GM21529 (cell line): ENCODE measurements at regions not wholly inside any gene's neighbourhood (a gene's known extent, or its start where the extent isn't known, plus 50 kb on each side); places are given as distances from the start of the nearest gene placed in this dataset.

Experiments
- ATAC-seq: cut with Tn5 transposase; IDR thresholded peaks from one replicate; pipeline ENCODE4 v1.9.1; 2021; ENCODE audit not compliant: unreplicated experiment

DNA sequence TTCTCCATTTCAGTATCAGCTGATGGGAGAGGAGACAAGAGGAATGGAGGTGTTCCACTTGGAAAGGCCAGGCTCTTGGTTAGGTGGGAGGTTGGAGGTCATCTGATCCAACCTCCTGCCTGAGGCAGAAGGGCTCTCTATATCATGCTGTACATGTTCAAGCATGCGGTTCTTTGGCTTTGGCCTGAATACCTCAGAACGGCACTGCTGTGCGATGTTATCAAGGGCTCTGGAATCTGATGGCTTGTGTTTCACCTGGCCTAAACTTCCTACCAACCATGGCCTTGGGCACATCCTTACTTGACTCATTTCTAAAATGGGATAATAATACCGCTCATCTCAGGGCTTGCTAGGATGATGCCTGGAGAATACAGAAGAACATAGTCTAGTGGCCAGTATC, 90.1 kb upstream of the FAM169A start:
- no peak for ATAC-seq

DNA sequence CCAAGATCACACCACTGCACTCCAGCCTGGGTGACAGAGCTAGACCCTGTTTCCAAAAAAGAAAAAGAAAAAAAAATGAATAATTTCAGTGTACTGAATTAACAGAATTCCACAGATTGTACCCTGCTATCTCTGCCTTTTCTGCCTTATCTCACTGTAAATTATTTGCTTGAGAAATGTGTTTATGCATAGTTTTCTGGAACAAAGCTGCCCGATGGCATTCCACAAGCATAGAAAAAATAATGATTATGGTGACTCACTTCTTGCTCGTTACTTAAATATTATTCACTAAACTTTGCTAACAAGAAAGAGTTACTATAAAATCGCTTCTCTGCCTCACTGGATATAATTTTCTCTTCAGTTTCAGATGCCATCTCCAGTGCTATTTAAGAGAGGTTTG, 88.7 kb upstream of the FAM169A start:
- no peak for ATAC-seq

DNA sequence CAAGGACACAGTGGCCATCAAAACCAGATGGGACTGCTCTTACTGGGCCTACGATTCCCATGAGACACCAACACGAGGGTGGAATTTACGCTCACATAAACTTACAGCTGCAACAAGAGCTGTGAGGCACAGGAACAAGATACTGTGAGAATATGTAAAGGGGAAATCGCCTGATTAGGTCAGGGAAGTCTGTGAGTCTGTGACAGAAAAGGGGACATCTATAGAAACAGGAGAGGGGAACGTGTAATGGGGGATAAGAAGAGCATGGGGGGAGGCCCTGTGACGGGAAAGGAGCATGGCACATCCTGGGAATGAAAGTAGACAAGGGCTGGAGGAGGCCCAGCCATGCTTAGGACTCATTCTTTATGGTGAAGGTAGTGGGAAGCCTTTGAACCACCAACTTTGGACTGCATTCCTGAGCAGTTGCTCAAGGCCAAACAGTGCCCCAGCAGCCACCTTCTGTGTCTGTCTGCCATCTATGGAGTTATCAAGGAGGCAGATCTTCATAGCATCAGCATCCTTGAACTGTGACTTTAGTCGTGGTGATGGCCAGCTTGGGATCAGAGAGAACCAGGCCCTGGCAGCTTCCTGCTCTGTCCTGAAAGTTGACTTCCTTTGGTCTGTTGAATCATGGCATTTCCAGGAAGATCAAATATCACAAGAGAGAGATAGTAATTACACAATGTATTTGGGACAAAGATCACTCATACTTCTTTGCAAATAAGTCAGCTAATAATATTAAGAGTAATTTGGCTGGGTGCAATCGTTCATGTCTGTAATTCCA, 87.9 kb upstream of the FAM169A start:
- ATAC-seq, result no peak

DNA sequence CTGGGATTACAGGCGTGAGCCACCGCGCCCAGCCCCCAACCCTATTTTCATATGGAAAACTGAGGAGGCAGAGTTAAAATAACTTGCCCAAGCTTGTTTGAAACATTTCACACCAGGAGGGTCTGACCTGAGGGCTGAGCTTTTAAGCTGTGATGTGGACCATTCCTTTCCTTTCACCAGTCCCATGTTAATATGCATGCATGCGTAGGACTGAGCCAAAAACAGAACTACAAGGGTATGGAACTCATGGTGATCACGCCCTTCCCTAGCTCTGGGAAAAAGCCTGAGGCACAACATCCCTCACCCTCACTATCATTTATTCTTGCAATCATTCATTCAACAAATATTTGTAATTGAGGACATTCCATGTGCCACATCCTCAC, 87.4 kb upstream of the FAM169A start:
- ATAC-seq, result no peak

DNA sequence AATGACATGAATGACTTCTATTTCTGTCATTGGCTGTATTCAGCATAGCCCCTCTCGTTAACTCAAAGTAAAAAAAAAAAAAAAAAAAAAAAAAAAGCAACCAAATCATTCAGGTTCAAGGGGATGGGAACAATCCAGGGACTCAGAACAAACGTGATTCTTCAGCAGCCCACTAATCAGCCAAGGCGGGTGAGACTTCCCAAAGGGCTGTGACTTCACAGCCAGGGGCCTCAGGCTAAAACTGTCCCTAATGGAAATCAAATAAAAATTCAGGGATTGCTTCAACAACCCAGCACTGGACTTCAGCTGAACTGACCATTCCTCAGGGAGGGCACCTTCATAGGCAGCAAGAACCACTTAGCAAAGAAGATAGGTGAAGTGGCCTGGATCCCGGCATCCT, 86.2 kb upstream of the FAM169A start:
- ATAC-seq, result no peak

DNA sequence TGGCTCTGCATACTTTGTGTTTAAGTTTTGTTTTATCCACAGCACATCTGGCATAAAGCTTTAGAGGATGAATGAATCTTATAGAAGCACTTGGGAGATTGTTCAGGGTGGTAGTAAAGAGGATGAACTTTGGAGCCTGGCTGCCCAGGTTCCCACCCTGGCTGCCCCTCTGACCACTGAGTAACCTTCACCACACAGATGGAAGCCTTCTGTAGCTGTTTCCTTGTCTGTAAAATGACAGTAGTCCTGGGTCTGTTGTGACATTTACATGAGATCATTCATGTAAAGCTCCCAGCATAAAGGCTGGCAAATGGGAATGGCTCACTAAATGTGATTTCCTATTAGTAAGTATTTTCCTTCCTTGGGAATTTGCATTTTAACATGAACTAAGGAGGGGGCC, 85.7 kb upstream of the FAM169A start:
- no peak for ATAC-seq

DNA sequence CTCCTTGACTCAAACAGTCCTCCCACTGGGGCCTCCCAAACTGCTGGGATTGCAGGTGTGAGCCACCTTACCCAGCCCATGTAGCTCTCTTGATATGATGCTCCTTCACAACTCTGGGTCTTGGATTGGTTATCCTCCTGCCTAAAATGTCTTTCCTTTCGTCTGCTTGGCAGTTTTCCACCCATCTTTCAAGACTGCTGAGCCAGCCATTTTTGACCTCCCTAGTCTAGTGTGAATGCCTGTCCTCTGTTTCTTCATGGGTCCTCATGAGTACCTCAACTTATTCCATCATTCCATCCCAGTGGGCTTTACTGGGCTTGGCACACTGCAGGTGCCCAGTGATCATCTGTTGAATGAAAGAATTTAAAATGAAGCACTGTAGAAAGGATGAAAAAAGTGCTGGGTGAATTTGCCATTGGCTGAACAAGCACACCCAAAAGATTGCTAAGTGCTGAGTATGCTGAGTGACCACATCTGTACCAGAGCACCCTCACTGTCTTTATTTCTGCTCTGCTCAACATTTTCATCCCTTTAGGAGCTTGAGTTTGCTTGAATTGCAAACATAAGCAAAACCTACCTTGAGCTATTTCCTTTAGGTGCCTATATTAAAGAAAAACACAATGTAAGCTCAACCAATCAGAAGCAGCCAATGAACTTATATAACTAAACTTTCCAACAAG, 84.8 kb upstream of the FAM169A start:
- ATAC-seq, result no peak

DNA sequence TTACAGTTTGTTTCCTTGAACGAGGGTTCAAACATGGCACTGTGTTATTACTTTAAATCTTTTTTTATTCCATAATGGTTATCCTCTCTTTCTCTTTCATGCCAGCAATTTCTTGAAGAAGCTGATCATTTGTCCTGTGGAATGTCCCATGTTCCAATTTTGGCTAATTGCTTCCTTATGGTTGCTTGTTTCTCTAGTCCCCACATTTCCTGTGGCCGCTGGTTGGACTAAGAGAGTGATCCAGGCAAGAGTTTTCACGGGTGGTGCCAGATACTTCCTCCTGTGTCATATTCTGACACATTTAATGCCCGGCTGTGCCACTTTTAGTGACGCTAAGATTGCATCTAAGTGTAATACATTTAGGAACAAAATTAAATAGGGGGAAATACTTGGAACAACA, 83.8 kb upstream of the FAM169A start:
- no peak for ATAC-seq

DNA sequence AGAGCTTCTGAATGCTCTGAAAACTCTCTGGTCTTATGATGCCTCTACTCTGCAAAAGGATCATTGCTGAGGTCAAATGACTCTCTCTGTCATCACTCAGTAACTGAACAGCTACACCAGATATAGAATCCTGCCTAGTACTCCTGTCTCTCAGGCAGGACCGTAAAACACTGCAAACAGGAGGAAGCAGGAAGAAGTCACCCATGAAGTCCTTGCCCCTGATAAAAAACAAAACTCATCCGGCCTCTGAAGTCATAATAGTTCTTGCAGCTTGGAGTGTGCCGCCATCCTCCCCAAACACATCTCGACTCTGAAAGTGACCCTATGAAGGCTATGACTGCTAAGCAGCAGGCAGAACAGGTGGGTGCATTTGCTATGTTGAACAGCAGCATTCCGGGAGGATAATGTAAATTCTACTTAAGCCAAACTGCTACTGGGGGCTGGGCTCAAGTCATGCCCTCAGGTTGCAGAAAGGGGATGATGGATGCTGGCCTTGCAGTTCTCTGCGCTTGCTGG, 81.9 kb upstream of the FAM169A start:
- ATAC-seq, result no peak

DNA sequence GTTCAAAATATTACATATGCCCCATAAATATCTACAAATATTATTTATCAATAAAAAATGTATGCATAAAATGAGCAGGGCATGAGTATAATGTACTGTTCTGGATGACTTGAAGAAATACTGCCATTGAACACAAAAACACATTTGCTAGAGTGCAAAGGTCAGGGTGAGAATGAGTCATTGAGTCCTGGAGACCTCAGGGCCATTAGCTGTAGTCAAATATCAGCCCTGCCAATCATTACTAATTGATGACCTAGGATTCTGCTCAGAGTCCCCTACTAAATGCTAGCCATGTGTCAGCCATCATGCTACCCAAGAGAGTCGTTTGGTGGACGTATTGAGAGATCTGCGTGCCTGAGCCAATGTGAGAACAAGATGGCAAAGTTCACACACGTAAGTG, 80.3 kb upstream of the FAM169A start:
- no peak for ATAC-seq

DNA sequence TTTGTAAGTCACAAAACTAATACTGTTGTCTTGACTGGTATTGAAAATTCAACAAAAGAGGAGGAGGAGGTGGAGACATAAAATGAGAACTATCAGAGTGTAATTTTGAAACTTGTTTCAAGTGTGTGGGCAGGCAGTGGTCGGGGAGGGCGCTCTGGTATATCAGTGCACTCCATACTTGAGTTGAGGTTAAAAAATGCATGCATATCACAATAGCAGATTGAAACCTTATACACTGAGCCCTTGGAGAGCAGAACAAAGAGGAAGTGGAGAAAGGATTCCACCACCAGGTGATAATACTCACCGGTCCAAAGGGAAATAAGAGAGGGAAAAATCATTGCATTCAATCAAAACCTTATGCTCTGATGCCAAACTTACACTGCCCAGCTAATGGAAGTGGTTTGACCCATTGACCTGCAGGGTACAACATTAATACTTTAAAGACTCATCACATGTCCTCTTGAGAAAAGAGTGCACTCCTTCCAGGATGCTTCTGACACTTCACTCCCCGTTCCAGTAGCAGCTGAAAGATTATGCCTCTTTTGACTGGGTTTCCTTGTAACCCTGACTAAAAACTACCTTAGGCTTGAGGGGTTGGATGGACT, 79.5 kb upstream of the FAM169A start:
- peak; percentile 86 for ATAC-seq

DNA sequence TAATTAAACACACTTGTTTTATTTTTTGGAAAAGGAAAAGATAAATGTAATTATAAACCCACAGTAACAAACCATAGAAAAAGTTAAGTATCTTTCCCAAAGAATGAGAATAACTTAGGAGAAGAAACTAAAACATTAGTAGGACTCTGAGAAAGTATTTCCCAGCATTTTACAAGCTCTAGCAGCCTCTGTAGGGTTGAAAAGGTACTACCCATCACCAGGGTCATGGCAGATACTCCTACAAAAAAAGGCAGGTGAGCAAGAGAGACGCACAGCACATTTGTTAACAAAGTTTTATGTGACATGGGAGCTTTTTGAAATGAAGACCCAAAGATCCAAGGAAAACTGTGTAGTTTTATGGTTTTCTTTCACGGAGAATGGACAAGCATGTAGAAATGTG, 77.7 kb upstream of the FAM169A start:
- ATAC-seq, result no peak

DNA sequence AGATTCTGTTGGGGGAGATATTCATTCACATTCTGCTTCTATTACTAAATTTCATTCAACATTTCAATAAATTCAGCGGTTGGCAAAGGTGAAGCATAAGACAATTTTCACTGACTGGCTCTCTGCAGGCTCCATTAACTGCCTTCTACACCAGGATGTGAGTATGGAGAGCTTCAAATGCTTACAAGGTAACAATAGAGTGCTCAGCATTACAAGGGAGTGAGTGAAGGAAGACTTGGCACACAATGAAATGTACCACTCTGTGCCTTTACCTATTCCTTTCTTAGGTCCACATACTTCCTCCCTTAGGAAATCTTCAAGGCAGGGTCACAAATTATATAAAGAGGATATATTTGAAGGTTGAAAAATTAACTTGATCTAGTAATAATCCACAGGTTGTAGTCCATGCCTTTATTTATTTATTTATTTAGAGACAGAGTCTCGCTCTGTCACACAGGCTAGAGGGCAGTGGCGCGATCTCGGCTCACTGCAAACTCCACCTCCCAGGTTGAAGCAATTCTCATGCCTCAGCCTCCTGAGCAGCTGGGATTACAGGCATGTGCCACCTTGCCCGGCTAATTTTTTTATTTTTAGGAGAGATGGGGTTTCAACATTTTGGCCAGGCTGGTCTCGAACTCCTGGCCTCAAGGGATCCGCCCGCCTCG, 76.6 kb upstream of the FAM169A start:
- ATAC-seq, result no peak

DNA sequence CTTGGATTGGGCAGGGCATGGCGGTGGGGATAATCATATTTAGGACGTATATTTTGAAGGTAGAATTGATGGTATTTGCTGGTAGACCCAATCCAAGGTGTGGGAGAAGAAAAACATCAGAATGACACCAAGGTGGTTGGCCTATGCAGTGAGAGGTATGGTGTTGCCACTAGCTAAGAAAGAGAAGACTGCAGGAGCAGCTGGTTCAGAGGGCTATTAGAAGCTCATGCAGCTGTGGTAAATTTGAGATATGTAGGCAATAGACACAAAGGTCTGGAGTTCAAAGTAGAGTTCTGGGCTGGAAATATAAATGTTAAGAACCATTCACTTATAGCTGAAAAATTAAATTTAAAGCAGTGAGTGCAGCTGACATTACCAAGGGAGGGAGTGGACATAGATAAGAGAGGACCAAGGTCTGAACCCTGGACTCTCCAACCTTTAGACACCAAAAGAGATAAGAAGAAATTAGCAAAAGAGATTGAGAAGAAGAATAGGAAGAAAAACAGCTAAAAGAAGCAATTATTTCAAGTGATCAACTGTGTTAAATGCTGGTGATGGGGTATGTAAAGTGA, 74.7 kb upstream of the FAM169A start:
- no peak for ATAC-seq

DNA sequence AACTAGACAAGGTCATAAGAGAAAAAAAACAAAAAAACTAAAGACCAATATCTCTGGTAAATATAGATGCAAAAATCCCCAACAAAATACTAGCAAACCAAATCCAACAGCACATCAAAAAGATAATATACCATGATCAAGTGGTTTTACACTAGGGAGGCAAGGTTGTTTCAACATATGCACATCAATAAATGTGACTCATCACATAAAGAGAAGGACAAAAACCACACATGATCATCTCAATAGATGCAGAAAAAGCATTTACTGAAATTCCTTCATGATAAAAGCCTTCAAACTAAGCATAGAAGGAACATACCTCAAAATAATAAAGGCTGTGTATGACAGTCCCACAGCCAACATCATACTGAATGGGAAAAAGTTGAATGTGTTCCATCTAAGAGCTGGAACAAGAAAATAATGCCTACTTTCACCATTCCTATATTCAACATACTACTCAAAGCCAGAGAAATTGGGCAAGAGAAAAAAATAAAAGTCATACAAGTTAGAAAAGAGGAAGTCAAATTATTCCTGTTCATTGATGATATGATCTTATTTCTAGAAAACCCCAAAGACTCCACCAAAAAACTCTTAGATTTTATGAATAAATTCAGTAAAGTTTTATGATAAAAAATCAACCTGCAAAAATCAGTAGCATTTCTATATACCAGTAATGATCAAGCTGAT, 72.2 kb upstream of the FAM169A start:
- ATAC-seq, result no peak

DNA sequence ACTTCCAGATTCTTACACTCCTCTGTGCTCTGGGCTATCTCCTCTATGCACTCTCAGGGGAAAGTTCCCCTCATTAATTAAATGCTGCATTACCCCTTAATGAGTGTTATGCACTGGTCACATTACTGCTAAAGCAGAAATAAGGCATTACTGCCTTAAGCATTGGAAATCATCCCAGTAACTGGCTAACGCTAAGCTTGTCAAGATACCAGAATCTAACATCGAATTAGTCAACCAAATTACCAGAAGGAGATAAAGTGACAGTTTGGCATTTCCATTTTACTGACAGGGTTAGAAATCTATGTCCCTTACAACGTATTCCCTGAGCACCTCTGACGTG, 69.5 kb upstream of the FAM169A start:
- ATAC-seq, result no peak

DNA sequence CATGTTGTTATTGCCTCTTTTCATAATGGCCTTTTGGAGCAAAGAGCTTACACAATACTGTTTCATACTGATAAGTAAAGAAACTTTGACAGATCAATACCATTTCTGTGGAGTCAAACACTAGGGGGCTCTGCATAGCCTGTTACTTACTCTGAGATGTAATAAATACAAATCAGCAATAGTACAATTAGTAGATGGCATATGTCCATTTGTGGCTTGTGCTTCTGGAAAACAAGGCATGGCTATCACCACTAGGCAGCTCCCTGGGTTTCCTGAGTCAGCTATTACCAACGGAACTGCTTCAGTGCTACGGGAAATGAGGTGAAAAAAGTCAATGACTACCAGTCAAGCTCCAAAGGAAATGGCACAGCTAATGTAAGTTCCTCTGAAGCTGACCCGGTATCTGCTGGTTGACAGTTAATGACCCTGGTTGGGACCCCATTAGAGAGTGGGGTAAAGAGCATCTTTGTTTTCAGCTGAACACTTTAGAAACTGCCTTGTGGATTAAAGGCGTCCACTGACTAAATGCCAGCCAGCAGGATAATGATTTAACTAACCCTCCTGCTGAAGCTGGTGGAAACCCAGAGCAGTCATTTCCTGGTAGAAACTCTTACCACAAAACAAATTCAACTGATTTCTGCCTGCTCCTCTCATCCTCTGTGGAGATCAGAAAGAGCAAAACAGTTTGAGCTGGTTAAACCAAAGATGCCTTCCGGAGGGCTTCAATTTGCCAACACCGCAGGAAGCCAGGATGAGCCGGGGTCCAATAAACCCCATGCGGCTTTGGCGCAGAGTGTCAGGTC, 69.0 kb upstream of the FAM169A start:
- ATAC-seq, result no peak

DNA sequence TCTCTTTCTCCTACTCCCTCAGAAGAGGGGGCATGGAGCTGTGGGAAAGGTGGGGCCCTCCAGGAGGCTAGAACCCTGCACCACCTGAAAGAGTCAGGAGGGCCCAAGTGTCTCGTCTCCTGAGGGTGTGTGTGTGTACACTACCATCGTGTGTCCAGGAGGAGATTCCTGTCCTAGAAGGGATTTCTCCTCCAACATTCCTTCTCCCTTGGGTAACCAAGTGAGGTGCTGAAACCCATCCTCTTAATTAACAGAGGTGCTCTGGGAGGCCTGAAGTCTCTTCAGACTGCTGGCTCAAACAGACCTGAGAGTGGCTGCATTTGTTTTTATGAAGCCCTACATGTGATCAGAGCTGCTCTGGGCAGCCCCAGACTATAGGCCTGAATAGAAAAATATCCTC, 61.1 kb upstream of the FAM169A start:
- ATAC-seq, result no peak

DNA sequence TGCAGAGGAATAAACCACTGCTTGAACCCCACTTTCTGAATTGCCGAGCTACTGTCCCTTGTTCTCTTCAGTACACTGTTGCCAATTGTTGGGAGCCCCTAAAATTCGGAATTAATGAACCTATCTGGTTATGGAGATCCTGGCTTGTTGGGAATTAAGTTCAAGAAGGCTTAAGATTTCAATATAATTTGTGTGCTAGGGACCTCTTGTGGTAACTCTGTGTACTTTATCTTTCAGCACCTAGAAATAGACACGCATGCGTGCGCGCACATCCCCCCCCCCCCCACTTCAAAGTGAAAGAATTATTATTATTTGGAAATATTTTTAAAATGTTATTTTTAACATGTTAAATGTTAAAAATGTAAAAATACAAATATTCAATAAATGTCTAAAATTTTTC, 53.3 kb upstream of the FAM169A start:
- ATAC-seq, result no peak

DNA sequence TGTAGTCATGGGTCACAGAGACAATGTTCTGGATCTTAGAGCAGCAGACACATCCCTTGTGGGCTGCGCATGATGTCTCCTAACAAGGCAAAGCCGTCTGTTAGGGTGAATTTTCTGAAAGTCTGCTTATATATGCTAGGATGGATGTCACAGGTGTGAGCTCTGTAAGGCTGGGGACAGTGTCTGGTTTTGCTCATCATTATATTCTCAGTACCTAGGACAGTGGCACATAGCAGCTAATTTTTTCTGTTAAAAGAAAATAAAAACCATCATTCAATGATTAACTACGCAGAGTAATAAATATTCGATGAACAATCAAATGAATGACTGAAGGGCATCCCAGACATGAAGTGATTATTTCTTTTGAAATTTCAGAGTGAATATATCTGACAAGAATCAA, 52.9 kb upstream of the FAM169A start:
- no peak for ATAC-seq
